ENCODE measurements at regions not wholly inside any gene's neighbourhood (a gene's known extent, or its start where the extent isn't known, plus 50 kb on each side); places are given as distances from the start of the nearest gene placed in this dataset.

DNA sequence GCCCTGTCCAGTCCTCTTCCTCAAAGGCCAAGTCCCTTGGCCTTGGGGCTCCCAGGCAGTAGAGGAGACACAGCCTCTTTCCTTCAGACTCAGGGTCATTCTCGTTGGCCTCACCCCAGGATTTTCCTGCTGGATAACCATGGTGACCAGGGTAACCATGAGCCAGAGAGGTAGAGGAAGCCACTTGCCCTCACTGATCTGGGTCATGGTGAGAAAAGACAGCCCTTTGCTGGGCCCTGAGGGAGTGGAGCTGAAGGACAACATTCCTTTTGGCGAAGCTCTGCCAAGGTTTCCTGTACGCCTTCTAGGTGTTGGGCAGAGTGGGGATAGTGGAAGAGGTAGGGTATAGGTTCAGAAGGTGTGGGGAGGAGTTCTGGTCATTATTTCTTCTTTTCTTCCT, 53.1 kb upstream of the WNT4 start:
- H3K4me3 ChIP-seq (ENCODE audit: low read length in 2 of 2), result no peak overlapping the region
- DNase-seq (ENCODE audit: low read depth in 6 of 9, low spot score in 9 of 9), result no peak
- H3K4me1 ChIP-seq (ENCODE audit: control insufficient read depth in 2 of 2, insufficient read depth in 2 of 2, low read length in 2 of 2), result no peaks in the 10 kb centered on the region
- no peaks in the 10 kb centered on the region for H3K27me3 ChIP-seq (ENCODE audit: control insufficient read depth in 2 of 2, insufficient read depth in 1 of 2, low read length in 1 of 2)
- H3K36me3 ChIP-seq (ENCODE audit: control insufficient read depth in 2 of 2, insufficient read depth in 2 of 2, low read length in 1 of 2), result no peaks in the 10 kb centered on the region
- 89% methylated on average over 3 of the region's 3 CpGs for WGBS
- H3K9me3 ChIP-seq (ENCODE audit: control insufficient read depth in 2 of 2, insufficient read depth in 1 of 2, low read length in 1 of 2), result no peaks in the 10 kb centered on the region
- H3K27ac ChIP-seq (ENCODE audit: low read depth in 1 of 2, low read length in 1 of 2), result no peak overlapping the region

DNA sequence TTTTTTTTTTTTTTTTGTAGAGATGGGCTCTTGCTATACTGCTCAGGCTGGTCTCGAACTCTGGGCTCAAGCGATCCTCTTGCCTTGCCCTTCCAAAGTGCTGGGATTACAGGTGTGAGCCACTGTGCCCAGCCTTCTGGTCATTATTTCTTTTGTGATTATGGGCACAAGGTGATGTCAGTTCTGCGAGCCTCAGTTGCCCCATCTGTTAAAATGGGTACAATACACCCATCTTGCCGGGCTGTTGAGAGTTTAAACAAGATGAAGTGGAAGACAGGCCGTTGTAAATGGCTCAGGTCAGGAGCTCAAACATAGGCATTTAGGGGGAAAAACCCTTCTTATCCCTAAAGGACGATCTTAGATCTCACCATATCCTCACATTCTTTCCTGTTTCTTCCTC, 53.7 kb upstream of the WNT4 start:
- Histone ChIP-seq H3K4me3 (ENCODE audit: low read length in 2 of 2) (no peak overlapping the region), H3K9me3 (ENCODE audit: control insufficient read depth in 2 of 2, insufficient read depth in 1 of 2, low read length in 1 of 2) (no peaks in the 10 kb centered on the region), H3K36me3 (ENCODE audit: control insufficient read depth in 2 of 2, insufficient read depth in 2 of 2, low read length in 1 of 2) (no peaks in the 10 kb centered on the region), H3K27me3 (ENCODE audit: control insufficient read depth in 2 of 2, insufficient read depth in 1 of 2, low read length in 1 of 2) (no peaks in the 10 kb centered on the region), H3K4me1 (ENCODE audit: control insufficient read depth in 2 of 2, insufficient read depth in 2 of 2, low read length in 2 of 2) (no peaks in the 10 kb centered on the region), H3K27ac (ENCODE audit: low read depth in 1 of 2, low read length in 1 of 2) (no peak overlapping the region)
- no peak for DNase-seq (ENCODE audit: low read depth in 6 of 9, low spot score in 9 of 9)
- WGBS, result 83% methylated on average over 6 of the region's 6 CpGs

DNA sequence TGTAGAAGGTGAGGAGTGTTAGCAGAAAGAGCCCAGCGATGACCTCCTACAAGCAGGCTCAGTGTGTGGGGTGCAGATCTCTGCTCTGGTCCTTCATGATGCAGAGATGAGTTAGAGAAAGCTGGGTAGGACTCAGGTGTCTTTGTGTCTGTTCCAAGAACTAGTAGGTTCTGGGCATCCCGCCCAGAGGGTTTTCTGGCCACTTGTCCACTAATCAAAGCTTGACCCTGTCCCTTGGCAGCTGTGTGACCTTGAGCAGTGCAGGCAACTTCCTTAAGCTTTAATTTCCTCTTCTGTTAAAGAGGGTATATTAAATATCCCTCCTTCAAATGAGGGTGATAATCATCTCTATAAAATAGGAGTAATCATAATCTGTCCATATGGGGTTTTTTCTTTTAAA, 54.7 kb upstream of the WNT4 start:
- no peak for DNase-seq (ENCODE audit: low read depth in 6 of 9, low spot score in 9 of 9)
- Histone ChIP-seq H3K27me3 (ENCODE audit: control insufficient read depth in 2 of 2, insufficient read depth in 1 of 2, low read length in 1 of 2) (no peaks in the 10 kb centered on the region), H3K4me1 (ENCODE audit: control insufficient read depth in 2 of 2, insufficient read depth in 2 of 2, low read length in 2 of 2) (no peaks in the 10 kb centered on the region), H3K36me3 (ENCODE audit: control insufficient read depth in 2 of 2, insufficient read depth in 2 of 2, low read length in 1 of 2) (no peaks in the 10 kb centered on the region), H3K9me3 (ENCODE audit: control insufficient read depth in 2 of 2, insufficient read depth in 1 of 2, low read length in 1 of 2) (no peaks in the 10 kb centered on the region), H3K4me3 (ENCODE audit: low read length in 2 of 2) (no peak overlapping the region), H3K27ac (ENCODE audit: low read depth in 1 of 2, low read length in 1 of 2) (no peak overlapping the region)
- WGBS, result 97% methylated on average over 2 of the region's 2 CpGs

DNA sequence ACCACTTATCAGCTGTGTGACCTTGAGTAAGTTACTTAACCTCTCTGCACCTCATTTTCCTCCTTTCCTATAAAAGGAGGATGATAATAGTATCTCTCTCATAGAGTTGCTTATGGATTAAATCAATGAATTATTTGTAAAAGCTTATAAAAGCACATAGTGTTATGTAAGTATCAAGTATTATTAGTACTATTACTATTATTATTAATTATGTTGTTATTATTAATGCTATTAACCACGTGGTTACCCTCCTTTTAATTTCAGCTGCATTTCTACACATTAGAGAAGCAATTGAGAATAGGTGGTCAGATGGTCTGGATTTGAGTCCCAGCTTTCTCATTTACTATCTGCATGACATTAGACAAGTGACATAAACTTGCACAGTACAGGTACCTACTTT, 58.1 kb upstream of the WNT4 start:
- no peak overlapping the region for H3K4me3 ChIP-seq (ENCODE audit: low read length in 2 of 2)
- H3K36me3 ChIP-seq (ENCODE audit: control insufficient read depth in 2 of 2, insufficient read depth in 2 of 2, low read length in 1 of 2), result no peaks in the 10 kb centered on the region
- no peaks in the 10 kb centered on the region for H3K9me3 ChIP-seq (ENCODE audit: control insufficient read depth in 2 of 2, insufficient read depth in 1 of 2, low read length in 1 of 2)
- peaks cover 0 to 3% of the 10 kb centered on the region in 2 donors for H3K27me3 ChIP-seq (ENCODE audit: control insufficient read depth in 2 of 2, insufficient read depth in 1 of 2, low read length in 1 of 2)
- H3K4me1 ChIP-seq (ENCODE audit: control insufficient read depth in 2 of 2, insufficient read depth in 2 of 2, low read length in 2 of 2), result no peaks in the 10 kb centered on the region
- H3K27ac ChIP-seq (ENCODE audit: low read depth in 1 of 2, low read length in 1 of 2), result no peak overlapping the region
- 46% methylated on average over 1 of the region's 1 CpG for WGBS
- DNase-seq (ENCODE audit: low read depth in 6 of 9, low spot score in 9 of 9), result no peak

DNA sequence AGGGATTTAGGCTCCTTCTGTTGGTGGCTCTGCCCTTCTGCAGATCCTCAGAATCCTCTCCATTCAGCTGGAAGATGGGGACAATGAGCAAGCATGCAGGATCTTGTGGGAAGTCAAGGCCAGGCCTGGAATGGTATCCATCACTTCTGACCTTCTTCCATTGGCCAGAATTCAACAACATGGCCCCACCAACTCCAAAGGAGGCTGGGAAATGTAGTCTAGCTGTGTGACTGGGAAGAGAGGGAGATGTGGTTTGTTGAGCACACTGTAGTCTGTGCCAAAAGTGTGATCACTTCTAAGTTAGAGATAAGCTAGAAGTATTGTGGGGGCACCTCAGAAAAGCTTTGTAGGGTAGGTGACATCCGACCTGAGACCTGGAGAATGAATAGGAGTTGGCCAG, 60.4 kb upstream of the WNT4 start:
- 91% methylated on average over 1 of the region's 1 CpG for WGBS
- H3K27ac ChIP-seq (ENCODE audit: low read depth in 1 of 2, low read length in 1 of 2), result no peak overlapping the region
- no peak overlapping the region for H3K4me3 ChIP-seq (ENCODE audit: low read length in 2 of 2)
- no peak for DNase-seq (ENCODE audit: low read depth in 6 of 9, low spot score in 9 of 9)
- no peaks in the 10 kb centered on the region for H3K4me1 ChIP-seq (ENCODE audit: control insufficient read depth in 2 of 2, insufficient read depth in 2 of 2, low read length in 2 of 2)
- H3K27me3 ChIP-seq (ENCODE audit: control insufficient read depth in 2 of 2, insufficient read depth in 1 of 2, low read length in 1 of 2), result peaks cover 0 to 14% of the 10 kb centered on the region in 2 donors
- no peaks in the 10 kb centered on the region for H3K36me3 ChIP-seq (ENCODE audit: control insufficient read depth in 2 of 2, insufficient read depth in 2 of 2, low read length in 1 of 2)
- H3K9me3 ChIP-seq (ENCODE audit: control insufficient read depth in 2 of 2, insufficient read depth in 1 of 2, low read length in 1 of 2), result no peaks in the 10 kb centered on the region

DNA sequence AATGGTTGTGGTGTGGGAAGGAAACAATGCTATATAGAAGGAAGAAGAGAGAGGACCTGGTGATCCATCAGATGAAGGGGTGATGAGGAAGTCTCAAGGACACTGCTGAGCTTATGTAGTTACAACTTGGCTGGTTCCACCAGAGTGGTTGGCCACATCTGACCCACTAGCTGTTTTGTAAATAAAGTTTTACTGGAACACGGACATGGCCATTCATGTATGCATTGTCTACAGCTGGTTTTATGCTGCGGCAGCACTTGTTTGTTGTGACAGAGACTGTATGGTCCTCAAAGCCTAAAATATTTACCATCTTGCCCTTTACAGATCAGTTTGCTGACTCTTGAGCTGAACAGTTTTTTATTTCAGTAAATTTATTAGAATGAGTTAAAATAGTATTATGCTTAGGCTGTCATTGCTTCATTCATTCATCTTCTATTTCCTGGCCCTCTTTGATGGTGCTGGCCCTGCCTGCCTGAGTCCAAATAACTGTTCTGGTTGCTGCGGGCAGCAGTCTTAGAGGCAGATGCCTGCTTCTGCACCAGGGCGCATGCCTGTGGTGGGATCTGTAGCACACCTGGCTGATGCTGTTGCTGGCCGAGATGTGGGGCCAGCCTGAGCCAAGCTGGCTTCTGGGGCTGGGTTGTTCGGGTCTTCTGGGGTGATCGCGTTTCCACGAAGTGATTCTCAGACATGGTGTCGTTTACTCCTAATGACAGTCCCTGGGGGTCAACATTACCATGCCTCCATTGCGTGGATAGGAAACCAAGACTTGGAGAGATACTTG, 61.4 kb upstream of the WNT4 start:
- Histone ChIP-seq H3K4me3 (ENCODE audit: low read length in 2 of 2) (no peak overlapping the region), H3K36me3 (ENCODE audit: control insufficient read depth in 2 of 2, insufficient read depth in 2 of 2, low read length in 1 of 2) (no peaks in the 10 kb centered on the region), H3K27ac (ENCODE audit: low read depth in 1 of 2, low read length in 1 of 2) (no peak overlapping the region), H3K4me1 (ENCODE audit: control insufficient read depth in 2 of 2, insufficient read depth in 2 of 2, low read length in 2 of 2) (no peaks in the 10 kb centered on the region), H3K9me3 (ENCODE audit: control insufficient read depth in 2 of 2, insufficient read depth in 1 of 2, low read length in 1 of 2) (no peaks in the 10 kb centered on the region), H3K27me3 (ENCODE audit: control insufficient read depth in 2 of 2, insufficient read depth in 1 of 2, low read length in 1 of 2) (peaks cover 0 to 23% of the 10 kb centered on the region in 2 donors)
- no peak for DNase-seq (ENCODE audit: low read depth in 6 of 9, low spot score in 9 of 9)
- WGBS, result 87% methylated on average over 11 of the region's 11 CpGs

DNA sequence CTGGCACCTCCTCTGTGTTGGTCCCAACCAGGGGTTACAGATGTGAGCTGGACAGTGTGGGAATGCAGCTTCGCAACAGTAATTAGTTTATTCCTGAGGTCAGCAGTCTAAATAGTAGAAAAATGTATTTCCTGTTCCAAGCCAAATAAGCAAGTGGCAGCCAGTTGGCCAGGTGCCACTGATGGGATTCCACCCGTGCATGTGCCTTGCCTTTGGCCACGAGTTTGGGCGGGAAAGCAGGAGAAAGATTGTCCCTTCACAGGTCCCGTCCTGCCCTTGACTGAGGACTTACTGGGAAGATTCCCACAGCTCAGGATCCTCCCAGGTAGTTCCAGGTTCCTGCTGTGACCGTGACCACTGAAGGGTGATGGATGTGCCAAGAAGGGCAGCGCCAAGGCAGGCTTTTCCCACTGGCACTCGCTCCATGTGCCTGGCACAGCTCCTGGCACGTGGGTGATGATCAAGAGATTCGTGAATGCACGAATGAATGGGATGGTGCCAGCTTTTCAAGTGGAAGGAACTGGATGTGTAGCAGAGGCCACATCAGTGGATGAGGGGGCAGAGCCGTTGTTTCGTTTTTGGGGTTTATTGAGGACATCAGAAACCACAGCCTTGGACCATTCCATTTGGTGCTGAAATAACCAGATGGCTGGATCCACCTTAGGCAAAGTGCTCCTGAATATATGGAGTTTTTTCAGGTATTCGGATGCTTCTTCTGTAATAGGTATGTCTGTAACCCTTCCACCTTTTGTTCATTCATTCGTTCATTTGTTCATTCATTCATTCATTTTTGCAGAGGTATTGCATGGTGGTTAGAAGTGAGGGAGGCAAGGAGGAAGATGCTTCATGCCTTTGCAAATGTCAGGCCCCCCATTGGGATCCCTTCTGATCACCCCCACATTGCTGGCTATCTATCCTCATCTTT, 62.4 kb upstream of the WNT4 start:
- Histone ChIP-seq H3K4me3 (ENCODE audit: low read length in 2 of 2) (no peak overlapping the region), H3K4me1 (ENCODE audit: control insufficient read depth in 2 of 2, insufficient read depth in 2 of 2, low read length in 2 of 2) (no peaks in the 10 kb centered on the region), H3K27ac (ENCODE audit: low read depth in 1 of 2, low read length in 1 of 2) (no peak overlapping the region), H3K27me3 (ENCODE audit: control insufficient read depth in 2 of 2, insufficient read depth in 1 of 2, low read length in 1 of 2) (peaks cover 0 to 32% of the 10 kb centered on the region in 2 donors), H3K9me3 (ENCODE audit: control insufficient read depth in 2 of 2, insufficient read depth in 1 of 2, low read length in 1 of 2) (no peaks in the 10 kb centered on the region), H3K36me3 (ENCODE audit: control insufficient read depth in 2 of 2, insufficient read depth in 2 of 2, low read length in 1 of 2) (no peaks in the 10 kb centered on the region)
- 85% methylated on average over 15 of the region's 15 CpGs for WGBS
- DNase-seq (ENCODE audit: low read depth in 6 of 9, low spot score in 9 of 9), result no peak

DNA sequence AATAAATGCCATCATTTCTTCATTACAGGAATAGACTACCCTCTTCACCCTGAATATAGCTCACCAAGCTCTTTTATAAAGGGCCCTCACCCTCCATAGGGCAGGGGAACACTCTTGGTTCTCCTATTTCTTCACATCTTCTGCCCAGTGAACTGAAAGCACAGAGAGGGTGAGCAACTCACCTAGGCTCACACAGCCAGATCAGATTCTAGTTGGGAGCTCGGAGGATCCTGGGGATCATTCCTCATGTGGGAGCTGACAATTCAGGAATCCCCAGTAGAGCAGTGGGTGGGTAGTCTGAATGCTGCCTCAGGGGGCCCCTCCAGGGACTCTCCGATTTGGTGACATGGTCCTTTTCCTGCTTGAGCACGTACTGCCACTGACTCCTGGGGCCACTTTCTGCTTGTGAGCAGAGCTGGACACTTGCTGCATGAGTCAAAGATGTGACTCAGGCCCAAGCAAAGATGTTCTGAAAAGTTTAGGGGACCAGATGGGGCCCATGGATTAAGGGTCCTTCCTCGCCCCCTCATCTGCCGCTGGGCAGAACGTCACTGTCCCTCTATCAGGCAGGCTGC, 63.7 kb upstream of the WNT4 start:
- Histone ChIP-seq H3K4me3 (ENCODE audit: low read length in 2 of 2) (no peak overlapping the region), H3K4me1 (ENCODE audit: control insufficient read depth in 2 of 2, insufficient read depth in 2 of 2, low read length in 2 of 2) (no peaks in the 10 kb centered on the region), H3K9me3 (ENCODE audit: control insufficient read depth in 2 of 2, insufficient read depth in 1 of 2, low read length in 1 of 2) (no peaks in the 10 kb centered on the region), H3K36me3 (ENCODE audit: control insufficient read depth in 2 of 2, insufficient read depth in 2 of 2, low read length in 1 of 2) (no peaks in the 10 kb centered on the region), H3K27me3 (ENCODE audit: control insufficient read depth in 2 of 2, insufficient read depth in 1 of 2, low read length in 1 of 2) (peaks cover 0 to 43% of the 10 kb centered on the region in 2 donors), H3K27ac (ENCODE audit: low read depth in 1 of 2, low read length in 1 of 2) (no peak overlapping the region)
- DNase-seq (ENCODE audit: low read depth in 6 of 9, low spot score in 9 of 9), result no peak
- 95% methylated on average over 6 of the region's 6 CpGs for WGBS

Measured in thymus (tissue), 11 donors.